HCT116 (cell line): ENCODE measurements at regions not wholly inside any gene's neighbourhood (a gene's known extent, or its start where the extent isn't known, plus 50 kb on each side); places are given as distances from the start of the nearest gene placed in this dataset.

Source experiments
- ATAC-seq: fragments of 200-7000 bp; cut with Tn5 transposase; 2 replicates; pipeline ENCODE4 v1.9.1; 2020; ENCODE audit warnings: mild to moderate bottlenecking, moderate library complexity
- BruUV-seq: library from RNA; stranded (reverse); fragments of 400-500 nt; replicated peaks from 2 replicates; lab custom pipeline; 2021; lab: Mats Ljungman, UMichigan
- CTCF ChIA-PET: fragments of 300-600 bp; sonication (Branson Sonifier 250); formaldehyde crosslinking; loops from one replicate; lab custom pipeline; 2021; ENCODE audit warnings: antibody characterized with exemption; lab: Charles Lee
- POLR2A ChIA-PET: fragments of 300-600, 350-600 bp; sonication (Branson Sonifier 250); formaldehyde crosslinking; loops from one replicate; lab custom pipeline; 2021; ENCODE audit warnings: antibody characterized with exemption; lab: Charles Lee
- RAD21 ChIA-PET, 2 experiments: fragments of 300-600 bp; sonication (Branson Sonifier 250); formaldehyde crosslinking; loops; one replicate each; lab custom pipeline; 2023; ENCODE audit warnings: low total read pairs in 2 of 2; ENCODE audit not compliant: uncharacterized antibody in 2 of 2, unreplicated experiment in 2 of 2, low non-redundant PET in 1 of 2; lab: Charles Lee
- DNase-seq: peaks from one replicate; pipeline ENCODE4 v3.0.0-alpha.2; 2010; ENCODE audit warnings: low read depth, low spot score
- H2AFZ ChIP-seq: fragments of 200-600 bp; shearing (Covaris generic), sonication (generic); 2 replicates; pipeline ENCODE4 v1.6.1; 2017; ENCODE audit warnings: low read depth, mixed run types, mixed read lengths, antibody characterized with exemption, low read length; ENCODE audit not compliant: poor library complexity, severe bottlenecking
- H3K27ac ChIP-seq: 2 replicates; pipeline ENCODE4 v1.5.1; 2012; ENCODE audit warnings: low read depth, low read length
- H3K27me3 ChIP-seq: fragments of 200-600 bp; sonication (generic); 2 replicates; pipeline ENCODE4 v1.6.1; 2016; ENCODE audit warnings: mixed run types, low read length, mixed read lengths; ENCODE audit not compliant: insufficient read depth
- H3K36me3 ChIP-seq, 2 experiments: fragments of 200-500 bp in 1 of 2; fragments of 200-600 bp in 1 of 2; sonication (Bioruptor generic) in 1 of 2; sonication (generic) in 1 of 2; 2 replicates each; pipeline versions ENCODE4 v1.5.1 to v1.6.1; 2014 to 2016; ENCODE audit warnings: low read length in 2 of 2, inconsistent platforms in 1 of 2, mixed read lengths in 1 of 2, mixed run types in 1 of 2; ENCODE audit not compliant: insufficient read depth in 2 of 2, control insufficient read depth in 1 of 2
- H3K4me1 ChIP-seq, 2 experiments: fragments of 200-600 bp in 1 of 2; sonication (generic) in 1 of 2; 2 replicates each; pipeline versions ENCODE4 v1.5.1 to v1.6.1; 2012 to 2017; ENCODE audit warnings: low read length in 2 of 2, inconsistent platforms in 1 of 2, mild to moderate bottlenecking in 1 of 2, mixed read lengths in 1 of 2, mixed run types in 1 of 2, moderate library complexity in 1 of 2; ENCODE audit not compliant: insufficient read depth in 2 of 2, control insufficient read depth in 1 of 2
- H3K4me2 ChIP-seq: fragments of 200-600 bp; sonication (generic); 2 replicates; pipeline ENCODE4 v1.6.1; 2017; ENCODE audit warnings: mixed run types, low read length, mixed read lengths
- H3K4me3 ChIP-seq, 2 experiments: fragments of 200-600 bp in 1 of 2; sonication (generic) in 1 of 2; replicated peaks in 1 of 2; 2 replicates each; pipeline ENCODE4 v1.5.1; 2011 to 2016; ENCODE audit warnings: low read length in 2 of 2, control low read depth in 1 of 2, low read depth in 1 of 2, mild to moderate bottlenecking in 1 of 2, mixed read lengths in 1 of 2, mixed run types in 1 of 2
- H3K79me2 ChIP-seq: fragments of 200-600 bp; sonication (generic); 2 replicates; pipeline ENCODE4 v1.6.1; 2017; ENCODE audit warnings: mild to moderate bottlenecking, mixed run types, low read length, moderate library complexity, mixed read lengths; ENCODE audit not compliant: insufficient read depth
- H3K9ac ChIP-seq: fragments of 200-600 bp; sonication (generic); 2 replicates; pipeline ENCODE4 v1.6.1; 2016; ENCODE audit warnings: low read length, mixed read lengths
- H3K9me2 ChIP-seq: fragments of 200-600 bp; sonication (generic), shearing (Covaris generic); 2 replicates; pipeline ENCODE4 v1.6.1; 2017; ENCODE audit warnings: mixed run types, mild to moderate bottlenecking, moderate library complexity; ENCODE audit not compliant: insufficient read depth
- H3K9me3 ChIP-seq, 2 experiments: fragments of 200-500 bp in 1 of 2; fragments of 200-600 bp in 1 of 2; sonication (Bioruptor generic) in 1 of 2; sonication (generic) in 1 of 2; 2 replicates each; pipeline ENCODE4 v1.6.1; 2014 to 2017; ENCODE audit warnings: low read length in 2 of 2, mixed read lengths in 2 of 2, inconsistent platforms in 1 of 2, low read depth in 1 of 2, mild to moderate bottlenecking in 1 of 2, mixed run types in 1 of 2, moderate library complexity in 1 of 2; ENCODE audit not compliant: control insufficient read depth in 1 of 2, insufficient read depth in 1 of 2
- H4K20me1 ChIP-seq: fragments of 200-600 bp; sonication (generic), shearing (Covaris generic); 2 replicates; pipeline ENCODE4 v1.6.1; 2017; ENCODE audit warnings: mixed run types, mild to moderate bottlenecking, moderate library complexity; ENCODE audit not compliant: insufficient read depth
- ATF3 ChIP-seq: IDR thresholded peaks from 2 replicates; pipeline ENCODE4 v1.6.1; 2012
- CEBPB ChIP-seq: IDR thresholded peaks from 2 replicates; pipeline ENCODE4 v1.6.1; 2012; ENCODE audit warnings: low read depth
- CTCF ChIP-seq, 3 experiments: fragments of 200-600 bp in 1 of 3; sonication (generic) in 1 of 3; IDR thresholded peaks in 2 of 3; conservative IDR thresholded peaks in 1 of 3; 2 replicates each; pipeline ENCODE4 v1.5.1; 2012 to 2017; ENCODE audit warnings: low read depth in 2 of 3, low read length in 2 of 3, antibody characterized with exemption in 1 of 3, borderline replicate concordance in 1 of 3, control low read depth in 1 of 3, mild to moderate bottlenecking in 1 of 3, mixed read lengths in 1 of 3, mixed run types in 1 of 3, moderate library complexity in 1 of 3; ENCODE audit not compliant: insufficient read depth in 1 of 3
- EGR1 ChIP-seq: IDR thresholded peaks from 2 replicates; pipeline ENCODE4 v1.6.1; 2012; ENCODE audit warnings: low read depth
- ELF1 ChIP-seq: IDR thresholded peaks from 2 replicates; pipeline ENCODE4 v1.6.1; 2012; ENCODE audit warnings: low read depth, borderline replicate concordance
- EZH2 ChIP-seq: fragments of 200-600 bp; sonication (generic); IDR thresholded peaks from 2 replicates; pipeline ENCODE4 v1.6.1; 2017; ENCODE audit warnings: antibody characterized with exemption, mixed run types
- EZH2phosphoT487 ChIP-seq: fragments of 200-600 bp; IDR thresholded peaks from 2 replicates; pipeline ENCODE4 v1.6.1; 2018; ENCODE audit warnings: antibody characterized with exemption, borderline replicate concordance
- FOSL1 ChIP-seq: IDR thresholded peaks from 2 replicates; pipeline ENCODE4 v1.6.1; 2012; ENCODE audit warnings: low read depth
- JUND ChIP-seq: IDR thresholded peaks from 2 replicates; pipeline ENCODE4 v1.6.1; 2012
- MAX ChIP-seq: IDR thresholded peaks from 2 replicates; pipeline ENCODE4 v1.6.1; 2012
- POLR2A ChIP-seq: IDR thresholded peaks from 2 replicates; pipeline ENCODE4 v1.7.0; 2011; ENCODE audit warnings: borderline replicate concordance; ENCODE audit not compliant: insufficient read depth, insufficient read length; ENCODE audit errors: extremely low read depth
- POLR2AphosphoS5 ChIP-seq: IDR thresholded peaks from 2 replicates; pipeline ENCODE4 v1.6.1; 2011; ENCODE audit warnings: mild to moderate bottlenecking, low read depth, low read length, moderate library complexity
- RAD21 ChIP-seq: IDR thresholded peaks from 2 replicates; pipeline ENCODE4 v1.6.1; 2012; ENCODE audit warnings: low read depth, mild to moderate bottlenecking
- SP1 ChIP-seq: IDR thresholded peaks from 2 replicates; pipeline ENCODE4 v1.6.1; 2012; ENCODE audit warnings: low read depth
- SRF ChIP-seq: IDR thresholded peaks from 2 replicates; pipeline ENCODE4 v1.6.1; 2012; ENCODE audit warnings: low read depth
- TCF7L2 ChIP-seq: IDR thresholded peaks from 2 replicates; pipeline ENCODE4 v1.7.0; 2011; ENCODE audit warnings: borderline replicate concordance, inconsistent platforms; ENCODE audit not compliant: insufficient read depth, insufficient read length; ENCODE audit errors: extremely low read depth
- YY1 ChIP-seq: IDR thresholded peaks from 2 replicates; pipeline ENCODE4 v1.6.1; 2011; ENCODE audit warnings: low read length, low read depth, moderate library complexity, mild to moderate bottlenecking; ENCODE audit not compliant: insufficient replicate concordance; ENCODE audit errors: extremely low read depth
- ZBTB33 ChIP-seq: IDR thresholded peaks from 2 replicates; pipeline ENCODE4 v1.6.1; 2011; ENCODE audit warnings: mild to moderate bottlenecking, low read length, moderate library complexity; ENCODE audit not compliant: insufficient replicate concordance; ENCODE audit errors: extremely low read depth
- ZFX ChIP-seq: fragments of 450-650 bp; IDR thresholded peaks from 2 replicates; pipeline ENCODE4 v1.6.1; 2017
- ZNF274 ChIP-seq: fragments of 200-500 bp; sonication (Bioruptor generic); IDR thresholded peaks from 2 replicates; pipeline ENCODE4 v1.6.1; 2014; ENCODE audit warnings: mild to moderate bottlenecking, low read depth, low read length, inconsistent platforms
- intact Hi-C: fragments of 100-400 bp; cut with micrococcal nuclease; formaldehyde crosslinking; loops from 2 replicates; pipeline ENCODE4 v1.10.0; 2022

- Histone ChIP-seq H3K9ac (no peak overlapping the region), H3K36me3 (no peaks in the 10 kb centered on the region), H3K4me2 (no peak overlapping the region), H2AFZ (no peak overlapping the region), H3K4me3 (no peak overlapping the region), H3K9me3 (no peaks in the 10 kb centered on the region), H3K9me2 (no peaks in the 10 kb centered on the region), H3K27me3 (peaks cover 22% of the 10 kb centered on the region), H3K79me2 (no peaks in the 10 kb centered on the region), H4K20me1 (no peaks in the 10 kb centered on the region), H3K4me1 (no peaks in the 10 kb centered on the region), H3K27ac (no peak overlapping the region)
- no peak for ATAC-seq
- TF ChIP-seq FOSL1 (no peak), POLR2AphosphoS5 (no peak), YY1 (no peak), EZH2phosphoT487 (no peak), RAD21 (no peak), POLR2A (no peak), SRF (no peak), TCF7L2 (no peak), ZBTB33 (no peak), MAX (no peak), EGR1 (no peak), EZH2 (no peak), SP1 (no peak), ELF1 (no peak), CTCF (IDR thresholded peaks at IDR 0.05 in 2 of 3, conservative IDR thresholded peaks at IDR 0.05 in 1 of 3; ENCODE audit: borderline replicate concordance in 1 of 3, insufficient read depth in 1 of 3, low read depth in 2 of 3, low read length in 2 of 3) (no peak), ATF3 (no peak), JUND (no peak), CEBPB (no peak), ZFX (no peak), ZNF274 (no peak)
- POLR2A ChIA-PET, result no interaction called here
- intact Hi-C loops, result no loop called here
- no TSS peak for BruUV-seq
- RAD21 ChIA-PET, result no interaction called here
- no peak for DNase-seq
- CTCF ChIA-PET, result no interaction called here
Measured at GRCh38 chr7:136058546-136058945, 81.4 kb upstream of the MTPN start.
